Myocyte (in vitro differentiated cells): ENCODE measurements at regions not wholly inside any gene's neighbourhood (a gene's known extent, or its start where the extent isn't known, plus 50 kb on each side); places are given as distances from the start of the nearest gene placed in this dataset.
"Not testable (repeated sequence)": the region's sequence is repeated elsewhere in the genome, so short reads cannot be mapped to it uniquely, and the experiment has no call there.

ENCODE experiments used
- DNase-seq: peaks from one replicate; pipeline ENCODE4 v3.0.0-alpha.2; 2012; ENCODE audit warnings: low read depth

- DNase-seq, result no peak
Measured at GRCh38 chr5:87786471-87786870, 373.7 kb upstream of the CCNH start.

- no peak for DNase-seq
Measured at GRCh38 chr5:87785554-87786335, 373.0 kb upstream of the CCNH start.

- no peak for DNase-seq
Measured at GRCh38 chr5:87784879-87785495, 372.3 kb upstream of the CCNH start.

GRCh38 chr5:87784311-87784710 is 371.6 kb upstream of the CCNH start:
- DNase-seq, result no peak

GRCh38 chr5:87782916-87783315 is 370.2 kb upstream of the CCNH start:
- DNase-seq, result no peak

GRCh38 chr5:87781976-87782375 is 369.2 kb upstream of the CCNH start:
- DNase-seq, result no peak

GRCh38 chr5:87780831-87781760 is 368.4 kb upstream of the CCNH start:
- peak; percentile 87 for DNase-seq

GRCh38 chr5:87778876-87779275 is 366.1 kb upstream of the CCNH start:
- no peak for DNase-seq

- no peak for DNase-seq
Measured at GRCh38 chr5:87777877-87778276, 365.1 kb upstream of the CCNH start.

GRCh38 chr5:87776785-87777184 is 364.1 kb upstream of the CCNH start:
- no peak for DNase-seq

- not testable (repeated sequence) for DNase-seq
Measured at GRCh38 chr5:87776302-87776701, 363.6 kb upstream of the CCNH start.

- no peak for DNase-seq
Measured at GRCh38 chr5:87775228-87775627, 362.5 kb upstream of the CCNH start.

- DNase-seq, result no peak
Measured at GRCh38 chr5:87774804-87775203, 362.1 kb upstream of the CCNH start.

- DNase-seq, result no peak
Measured at GRCh38 chr5:87770601-87771121, 357.9 kb upstream of the CCNH start.

GRCh38 chr5:87770016-87770570 is 357.4 kb upstream of the CCNH start:
- DNase-seq, result no peak

- DNase-seq, result no peak
Measured at GRCh38 chr5:87769157-87769556, 356.4 kb upstream of the CCNH start.

GRCh38 chr5:87768190-87768589 is 355.5 kb upstream of the CCNH start:
- no peak for DNase-seq

GRCh38 chr5:87765009-87765408 is 352.3 kb upstream of the CCNH start:
- DNase-seq, result no peak

- DNase-seq, result no peak
Measured at GRCh38 chr5:87762631-87763030, 349.9 kb upstream of the CCNH start.

GRCh38 chr5:87756951-87757350 is 344.2 kb upstream of the CCNH start:
- DNase-seq, result no peak

- DNase-seq, result no peak
Measured at GRCh38 chr5:87755360-87755759, 342.6 kb upstream of the CCNH start.
